Activated T-helper 17 cell treated with anti-CD3 and anti-CD28 coated beads, Interleukin-2, amount 50 U/mL, for 72 hours (primary cell): ENCODE measurements at regions not wholly inside any gene's neighbourhood (a gene's known extent, or its start where the extent isn't known, plus 50 kb on each side); places are given as distances from the start of the nearest gene placed in this dataset.
"Not testable (repeated sequence)": the region's sequence is repeated elsewhere in the genome, so short reads cannot be mapped to it uniquely, and the experiment has no call there.

Experiments
- ATAC-seq: fragments of 150-1000 bp; cut with Tn5 transposase; replicated peaks from 2 replicates; pipeline ENCODE4 v1.10.0; 2021; ENCODE audit warnings: mild to moderate bottlenecking, moderate library complexity
- H3K27ac Mint-ChIP-seq: one replicate; pipeline ENCODE4 v1.8.0; 2022; ENCODE audit warnings: mixed read lengths
- H3K27me3 Mint-ChIP-seq: one replicate; pipeline ENCODE4 v1.8.0; 2022; ENCODE audit warnings: mixed read lengths
- H3K36me3 Mint-ChIP-seq: one replicate; pipeline ENCODE4 v1.8.0; 2022; ENCODE audit warnings: low read depth, mild to moderate bottlenecking, mixed read lengths
- H3K4me1 Mint-ChIP-seq: one replicate; pipeline ENCODE4 v1.8.0; 2022; ENCODE audit warnings: mixed read lengths
- H3K4me3 Mint-ChIP-seq: one replicate; pipeline ENCODE4 v1.8.0; 2022; ENCODE audit warnings: mild to moderate bottlenecking, mixed read lengths
- H3K9me3 Mint-ChIP-seq: one replicate; pipeline ENCODE4 v1.8.0; 2022; ENCODE audit warnings: mixed read lengths

DNA sequence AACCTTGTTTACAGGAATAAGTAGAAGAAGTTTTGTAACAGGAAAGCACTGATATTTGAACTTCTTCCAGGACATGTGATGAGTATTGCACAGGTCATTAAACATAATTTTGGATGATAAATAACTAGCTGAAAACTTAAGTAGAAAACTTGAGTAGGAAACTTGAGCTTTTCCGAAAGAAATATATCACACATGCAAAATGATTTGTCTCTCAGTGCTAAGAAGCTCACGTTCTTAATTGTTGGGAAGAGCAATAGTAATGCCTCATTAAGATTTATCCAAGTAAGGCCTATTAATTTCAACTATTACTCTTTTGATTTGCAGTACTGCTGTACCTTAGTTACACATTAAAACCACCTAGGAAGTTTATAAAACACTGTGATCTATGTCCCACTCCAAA is 1921.9 kb upstream of the LRRTM1 start:
- no peak overlapping the region for H3K4me3 Mint-ChIP-seq
- H3K27ac Mint-ChIP-seq = no peak overlapping the region
- no peaks in the 10 kb centered on the region for H3K36me3 Mint-ChIP-seq
- H3K27me3 Mint-ChIP-seq = no peaks in the 10 kb centered on the region
- peaks cover 4% of the 10 kb centered on the region for H3K9me3 Mint-ChIP-seq
- ATAC-seq = no peak
- H3K4me1 Mint-ChIP-seq = no peaks in the 10 kb centered on the region

DNA sequence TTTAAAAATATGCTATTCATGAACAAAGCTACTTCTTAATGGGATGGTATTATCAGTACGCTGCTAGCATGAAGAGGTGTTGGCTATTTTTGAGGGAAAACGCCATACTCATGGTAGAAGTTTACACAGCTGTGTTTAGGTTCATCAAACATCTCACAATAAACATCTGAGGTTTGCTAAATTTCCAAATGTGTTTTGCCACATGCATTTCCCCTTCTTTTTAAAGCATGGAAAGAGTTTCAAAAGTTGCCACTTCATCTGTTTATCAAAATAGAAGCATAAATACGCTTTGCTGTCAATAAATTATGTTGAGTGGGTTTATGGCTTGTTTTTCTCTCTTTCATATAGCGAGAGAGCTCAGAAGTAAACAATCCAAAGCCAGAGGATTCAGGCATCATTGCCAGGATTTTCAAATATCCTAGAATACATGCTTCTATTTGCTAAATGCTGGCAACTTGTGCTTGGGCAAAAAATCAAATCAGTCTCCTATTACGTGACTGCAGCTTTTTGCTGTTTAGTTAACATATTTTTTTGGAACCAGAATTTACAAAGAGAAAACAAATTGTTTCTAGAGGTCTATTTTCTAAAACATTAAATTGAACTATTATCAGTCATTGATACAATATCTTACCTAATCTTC is 1919.9 kb upstream of the LRRTM1 start:
- H3K4me3 Mint-ChIP-seq = no peak overlapping the region
- H3K36me3 Mint-ChIP-seq = no peaks in the 10 kb centered on the region
- peaks cover 4% of the 10 kb centered on the region for H3K9me3 Mint-ChIP-seq
- no peaks in the 10 kb centered on the region for H3K27me3 Mint-ChIP-seq
- H3K4me1 Mint-ChIP-seq = no peaks in the 10 kb centered on the region
- ATAC-seq = no peak
- H3K27ac Mint-ChIP-seq = no peak overlapping the region

DNA sequence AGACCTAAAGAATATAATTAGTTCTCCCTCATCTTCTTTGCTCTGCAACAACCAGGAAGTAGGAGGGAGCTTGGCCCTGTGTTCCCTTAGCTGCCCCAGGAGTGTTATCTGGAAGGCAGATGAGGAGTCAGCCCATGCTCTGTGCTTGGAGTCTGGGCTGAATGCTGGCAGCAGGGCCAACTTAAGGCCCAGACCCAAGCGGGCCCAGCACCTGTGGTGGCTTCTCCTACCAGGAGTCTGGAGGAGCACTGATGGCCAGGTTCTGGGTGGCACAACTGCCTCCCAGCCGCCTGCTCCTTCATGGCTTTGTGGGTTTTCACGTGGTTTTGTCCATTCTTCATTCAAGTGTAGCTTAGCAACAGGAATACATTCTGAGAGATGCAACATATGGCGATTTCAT is 1910.7 kb upstream of the LRRTM1 start:
- H3K4me1 Mint-ChIP-seq = no peaks in the 10 kb centered on the region
- H3K36me3 Mint-ChIP-seq = no peaks in the 10 kb centered on the region
- peaks cover 8% of the 10 kb centered on the region for H3K9me3 Mint-ChIP-seq
- no peak overlapping the region for H3K4me3 Mint-ChIP-seq
- no peak for ATAC-seq
- H3K27me3 Mint-ChIP-seq = no peaks in the 10 kb centered on the region
- H3K27ac Mint-ChIP-seq = no peak overlapping the region

DNA sequence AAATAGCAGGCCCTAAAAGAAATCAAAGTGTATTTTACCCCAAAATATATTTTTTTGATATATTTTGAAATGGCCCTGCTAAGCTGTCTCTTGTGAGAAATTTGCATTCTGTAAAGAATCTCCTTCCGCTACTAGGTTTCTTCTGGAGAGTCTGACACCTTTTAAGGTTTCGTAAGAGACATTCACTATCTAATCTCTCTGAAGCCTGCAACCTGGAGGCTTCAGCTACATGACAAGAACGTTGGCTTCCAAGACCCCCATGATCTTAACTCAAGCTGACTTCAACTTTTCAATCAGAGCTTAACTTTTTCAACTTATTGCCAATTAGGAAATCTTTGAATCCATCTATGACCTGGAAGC is 1894.9 kb upstream of the LRRTM1 start:
- ATAC-seq = no peak
- no peaks in the 10 kb centered on the region for H3K27me3 Mint-ChIP-seq
- H3K4me3 Mint-ChIP-seq = no peak overlapping the region
- no peaks in the 10 kb centered on the region for H3K4me1 Mint-ChIP-seq
- no peak overlapping the region for H3K27ac Mint-ChIP-seq
- H3K9me3 Mint-ChIP-seq = peaks cover 19% of the 10 kb centered on the region
- no peaks in the 10 kb centered on the region for H3K36me3 Mint-ChIP-seq

DNA sequence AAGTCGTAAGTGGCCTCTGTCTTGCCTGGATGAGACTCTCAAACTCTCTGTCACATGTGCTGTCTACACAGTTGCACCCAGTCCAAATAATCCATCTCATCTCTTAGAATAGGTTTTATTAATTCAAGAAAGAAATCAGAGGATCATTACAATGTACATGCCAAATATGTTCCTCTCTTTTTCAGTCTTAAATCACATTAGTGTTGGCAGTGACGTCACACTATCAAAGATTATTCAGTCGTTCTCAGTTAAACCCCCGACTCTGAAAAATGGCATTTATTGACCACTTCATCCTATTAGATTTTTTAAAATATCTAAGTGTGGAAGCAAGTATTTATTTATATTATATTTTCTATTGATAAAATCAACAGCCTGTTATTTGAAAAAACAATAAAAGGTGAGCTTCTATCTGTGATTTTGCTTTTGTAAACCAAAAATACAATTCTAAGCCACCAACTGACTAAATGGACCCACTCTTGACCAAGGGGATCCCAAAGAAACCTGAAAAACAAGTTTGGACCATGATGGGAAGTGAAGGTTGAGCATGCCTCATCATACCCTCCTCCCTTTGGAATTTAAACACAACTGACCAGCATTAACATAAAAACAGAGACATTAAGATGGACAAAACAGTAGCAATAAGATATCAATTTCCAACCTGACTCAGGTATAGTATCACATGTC is 1894.4 kb upstream of the LRRTM1 start:
- Mint-ChIP-seq H3K9me3 (peaks cover 19% of the 10 kb centered on the region), H3K4me3 (no peak overlapping the region), H3K4me1 (no peaks in the 10 kb centered on the region), H3K36me3 (no peaks in the 10 kb centered on the region), H3K27me3 (no peaks in the 10 kb centered on the region), H3K27ac (no peak overlapping the region)
- ATAC-seq = no peak

DNA sequence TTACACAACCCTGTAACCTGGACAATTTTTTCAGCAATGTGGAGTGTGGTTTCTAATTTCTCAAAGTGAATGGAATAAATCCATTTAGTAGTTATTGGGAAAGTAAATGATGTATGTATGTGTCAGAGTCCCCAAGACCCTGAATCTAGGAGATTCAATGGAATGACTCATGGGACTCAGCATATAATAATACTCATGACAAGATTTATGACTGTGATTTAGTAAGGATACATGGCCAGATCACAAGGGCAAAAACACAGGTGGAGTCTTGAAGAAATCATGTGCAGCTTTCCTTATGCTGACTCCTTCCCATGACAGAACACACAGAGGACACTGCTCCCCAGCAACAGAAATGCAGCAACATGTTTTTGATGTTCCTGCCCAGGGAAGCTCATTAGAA is 1877.7 kb upstream of the LRRTM1 start:
- ATAC-seq = no peak
- H3K9me3 Mint-ChIP-seq = peaks cover 13% of the 10 kb centered on the region
- H3K36me3 Mint-ChIP-seq = no peaks in the 10 kb centered on the region
- no peaks in the 10 kb centered on the region for H3K27me3 Mint-ChIP-seq
- H3K4me3 Mint-ChIP-seq = no peak overlapping the region
- no peak overlapping the region for H3K27ac Mint-ChIP-seq
- H3K4me1 Mint-ChIP-seq = no peaks in the 10 kb centered on the region

DNA sequence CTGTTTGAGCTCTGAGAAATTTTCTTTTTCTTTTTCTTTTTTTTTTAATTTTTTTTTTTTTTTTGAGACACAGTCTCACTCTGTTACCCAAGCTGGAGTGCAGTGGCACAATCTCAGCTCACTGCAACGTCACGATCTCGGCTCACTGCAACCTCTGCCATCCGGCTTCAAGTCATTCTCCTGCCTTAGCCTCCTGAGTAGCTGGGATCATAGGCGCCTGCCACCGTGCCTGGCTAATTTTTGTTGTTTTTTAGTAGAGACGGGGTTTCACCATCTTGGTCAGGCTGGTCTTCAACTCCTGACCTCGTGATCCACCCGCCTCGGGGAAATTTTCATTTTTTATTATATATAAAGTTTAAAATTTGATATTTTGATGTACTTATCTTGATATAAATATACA is 1870.7 kb upstream of the LRRTM1 start:
- H3K27ac Mint-ChIP-seq, H3K27me3 Mint-ChIP-seq, H3K4me1 Mint-ChIP-seq, ATAC-seq, H3K4me3 Mint-ChIP-seq, H3K36me3 Mint-ChIP-seq, H3K9me3 Mint-ChIP-seq: not testable (repeated sequence)

DNA sequence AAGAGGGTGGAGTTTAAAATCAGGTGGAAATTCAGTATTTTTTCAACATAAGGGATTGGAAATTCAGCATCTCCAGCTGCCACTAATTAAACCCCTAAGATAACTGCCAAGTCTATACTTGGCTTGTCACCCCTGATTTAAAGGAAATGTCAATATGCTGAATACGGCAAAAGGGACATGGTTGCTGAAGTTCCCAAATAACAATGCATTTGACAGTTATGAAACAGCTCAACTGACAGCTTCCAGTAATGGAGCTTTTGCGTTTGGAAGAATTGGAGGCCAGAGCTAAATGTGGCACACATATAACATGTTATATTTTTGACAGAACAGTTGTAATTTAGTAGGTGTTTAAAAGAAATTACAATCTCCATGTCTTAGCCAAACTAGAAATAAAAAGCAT is 1867.9 kb upstream of the LRRTM1 start:
- H3K27me3 Mint-ChIP-seq = no peaks in the 10 kb centered on the region
- no peaks in the 10 kb centered on the region for H3K4me1 Mint-ChIP-seq
- H3K9me3 Mint-ChIP-seq = peaks cover 12% of the 10 kb centered on the region
- no peak overlapping the region for H3K4me3 Mint-ChIP-seq
- no peaks in the 10 kb centered on the region for H3K36me3 Mint-ChIP-seq
- H3K27ac Mint-ChIP-seq = no peak overlapping the region
- no peak for ATAC-seq

DNA sequence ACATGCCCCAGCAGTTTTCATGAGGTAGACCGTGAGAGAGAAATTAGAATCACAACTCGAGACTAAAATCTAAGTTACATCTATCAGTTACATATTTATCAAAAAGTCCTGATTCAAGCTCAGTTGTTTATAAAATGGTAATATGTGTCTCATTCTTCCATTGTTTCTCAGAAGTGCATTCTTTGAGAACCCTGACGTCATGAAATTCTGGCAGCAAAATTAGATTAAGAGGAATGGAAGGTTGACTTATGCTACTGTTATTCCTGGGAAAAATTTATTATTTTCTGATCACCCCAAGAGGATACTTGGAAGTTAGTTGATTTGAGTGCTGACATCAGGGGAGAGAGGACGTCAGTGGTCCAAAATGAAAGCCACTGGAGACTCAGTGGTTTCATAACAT is 1864.8 kb upstream of the LRRTM1 start:
- Mint-ChIP-seq H3K4me1 (no peaks in the 10 kb centered on the region), H3K4me3 (no peak overlapping the region), H3K9me3 (peaks cover 9% of the 10 kb centered on the region), H3K27me3 (no peaks in the 10 kb centered on the region), H3K36me3 (no peaks in the 10 kb centered on the region), H3K27ac (no peak overlapping the region)
- no peak for ATAC-seq

DNA sequence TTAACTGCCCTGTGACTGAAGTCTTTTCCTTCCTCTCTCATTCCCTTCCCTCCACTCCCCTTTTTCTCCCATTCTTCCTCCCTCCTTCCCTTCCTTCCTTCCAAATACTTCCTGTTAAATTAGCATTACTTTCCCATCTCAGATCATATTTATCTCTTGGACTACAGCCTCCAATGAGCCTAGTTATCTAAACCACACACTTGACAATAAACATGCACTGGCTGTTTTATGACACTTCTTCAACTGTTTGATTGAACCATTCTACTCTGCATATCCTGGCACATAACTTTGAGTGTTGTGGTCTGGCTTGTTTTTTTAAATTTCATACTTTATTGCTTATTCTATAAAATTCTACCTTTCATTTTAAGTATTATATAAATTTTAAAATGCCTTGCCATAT is 1860.8 kb upstream of the LRRTM1 start:
- Mint-ChIP-seq H3K9me3 (peaks cover 12% of the 10 kb centered on the region), H3K4me3 (no peak overlapping the region), H3K4me1 (no peaks in the 10 kb centered on the region), H3K27ac (no peak overlapping the region), H3K36me3 (no peaks in the 10 kb centered on the region), H3K27me3 (no peaks in the 10 kb centered on the region)
- no peak for ATAC-seq

DNA sequence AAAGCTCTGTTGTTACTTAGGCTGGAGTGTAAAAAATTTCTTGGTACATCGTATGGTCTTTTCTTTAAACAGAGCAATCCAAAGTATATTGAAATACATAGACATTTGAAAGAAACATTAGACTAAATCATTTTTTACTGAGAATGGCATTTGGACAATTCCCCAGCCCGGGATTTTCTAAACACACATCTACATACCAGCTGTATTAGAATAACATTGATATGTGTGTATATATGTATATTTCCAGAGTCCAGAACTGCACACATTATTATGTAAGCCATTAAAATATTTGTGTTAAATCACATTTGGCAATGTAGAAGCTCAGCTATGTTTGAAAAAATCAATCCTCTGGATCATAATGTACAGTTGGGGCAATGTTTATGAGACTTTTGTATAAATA is 1853.6 kb upstream of the LRRTM1 start:
- Mint-ChIP-seq H3K36me3 (no peaks in the 10 kb centered on the region), H3K4me3 (no peak overlapping the region), H3K9me3 (peaks cover 7% of the 10 kb centered on the region), H3K27ac (no peak overlapping the region), H3K4me1 (no peaks in the 10 kb centered on the region), H3K27me3 (no peaks in the 10 kb centered on the region)
- no peak for ATAC-seq

DNA sequence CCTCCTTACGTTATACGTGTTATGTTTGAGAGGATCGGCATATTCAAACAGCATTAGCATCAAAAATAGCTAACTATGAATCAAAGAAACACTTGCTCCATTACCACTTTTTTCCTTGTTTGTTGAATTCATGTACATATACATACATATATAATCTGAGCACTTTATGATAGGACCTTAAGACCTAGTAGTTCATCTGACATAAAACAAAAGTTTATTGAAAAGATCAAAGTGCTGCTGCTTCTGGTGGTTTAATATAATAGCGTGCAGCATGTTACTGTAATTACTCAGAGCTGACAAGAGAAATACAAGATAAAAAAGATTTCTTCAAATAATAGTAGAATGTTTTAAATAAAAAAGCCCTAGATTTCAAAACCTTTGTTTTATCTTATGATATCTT is 1850.9 kb upstream of the LRRTM1 start:
- no peaks in the 10 kb centered on the region for H3K36me3 Mint-ChIP-seq
- H3K9me3 Mint-ChIP-seq = peaks cover 8% of the 10 kb centered on the region
- H3K27me3 Mint-ChIP-seq = no peaks in the 10 kb centered on the region
- H3K4me3 Mint-ChIP-seq = no peak overlapping the region
- H3K4me1 Mint-ChIP-seq = no peaks in the 10 kb centered on the region
- H3K27ac Mint-ChIP-seq = no peak overlapping the region
- no peak for ATAC-seq

DNA sequence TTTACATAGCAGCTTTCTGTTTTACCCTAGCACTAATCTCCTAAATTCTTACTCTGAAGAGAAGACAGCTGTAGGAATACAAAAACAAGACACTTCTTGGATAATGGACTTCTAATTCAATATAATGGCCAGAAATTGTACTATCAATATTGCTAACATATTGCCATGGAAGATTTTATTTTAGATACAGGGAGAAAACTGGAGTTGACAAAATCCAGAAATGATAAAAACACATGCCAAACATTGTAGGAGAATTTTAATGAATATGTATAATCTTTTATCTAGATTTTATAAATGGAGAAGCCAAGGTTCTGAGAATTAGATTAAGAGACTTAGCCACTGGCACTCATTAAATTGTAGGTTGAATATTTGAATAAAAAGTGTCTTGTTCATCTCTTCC is 1838.8 kb upstream of the LRRTM1 start:
- peaks cover 14% of the 10 kb centered on the region for H3K9me3 Mint-ChIP-seq
- no peaks in the 10 kb centered on the region for H3K4me1 Mint-ChIP-seq
- H3K27ac Mint-ChIP-seq = no peak overlapping the region
- H3K4me3 Mint-ChIP-seq = no peak overlapping the region
- no peak for ATAC-seq
- no peaks in the 10 kb centered on the region for H3K36me3 Mint-ChIP-seq
- H3K27me3 Mint-ChIP-seq = no peaks in the 10 kb centered on the region

DNA sequence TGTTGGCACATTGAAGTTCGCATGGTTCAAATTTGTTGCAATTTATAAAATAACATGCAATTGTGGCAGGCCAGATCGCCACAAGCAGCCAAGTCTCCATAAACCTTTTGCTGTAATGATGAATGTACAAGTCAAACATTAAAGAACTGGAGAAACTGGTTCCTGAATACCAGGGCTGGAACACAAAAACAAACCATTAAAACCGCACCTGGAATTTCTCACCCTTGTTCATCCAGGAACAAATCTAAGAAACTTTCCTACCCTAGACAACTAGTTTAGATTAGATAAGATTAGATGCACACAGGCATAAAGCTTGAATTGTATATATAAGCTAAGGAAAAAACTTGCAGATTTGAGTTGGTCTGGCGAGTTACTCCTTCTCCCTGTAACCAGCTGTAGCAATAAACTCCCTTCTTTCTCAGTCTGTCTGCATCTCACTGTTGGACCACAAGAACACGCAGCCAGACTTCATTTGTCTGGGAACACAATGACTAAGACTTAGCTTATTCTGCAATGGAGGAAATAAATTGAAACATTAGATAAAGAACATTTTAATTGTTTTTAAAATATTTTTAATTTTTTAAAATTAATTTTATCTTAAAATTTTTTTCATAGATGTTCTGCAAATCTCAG is 1835.5 kb upstream of the LRRTM1 start:
- Mint-ChIP-seq H3K4me3 (no peak overlapping the region), H3K4me1 (no peaks in the 10 kb centered on the region), H3K9me3 (peaks cover 10% of the 10 kb centered on the region), H3K36me3 (no peaks in the 10 kb centered on the region), H3K27me3 (no peaks in the 10 kb centered on the region), H3K27ac (no peak overlapping the region)
- ATAC-seq = no peak

DNA sequence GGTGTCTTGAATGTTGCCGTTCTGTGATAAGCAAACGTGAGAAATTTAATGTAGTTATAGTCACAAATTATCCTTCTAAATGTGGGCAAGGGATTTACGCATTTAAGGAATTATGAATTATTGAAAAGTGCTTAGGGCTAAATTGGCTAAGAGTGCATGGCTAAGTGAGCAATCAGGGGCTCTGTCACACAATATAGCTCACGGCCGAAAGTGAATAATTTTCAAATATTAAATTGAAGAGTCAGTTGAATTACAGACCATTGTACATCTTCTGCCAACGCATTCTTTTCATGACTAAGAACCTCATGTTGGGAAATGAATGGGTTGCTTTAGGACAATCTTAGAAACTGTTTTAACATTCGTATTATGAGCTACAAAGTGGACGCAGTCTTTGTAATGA is 1832.9 kb upstream of the LRRTM1 start:
- Mint-ChIP-seq H3K9me3 (peaks cover 4% of the 10 kb centered on the region), H3K4me3 (no peak overlapping the region), H3K4me1 (no peaks in the 10 kb centered on the region), H3K27ac (no peak overlapping the region), H3K36me3 (no peaks in the 10 kb centered on the region), H3K27me3 (no peaks in the 10 kb centered on the region)
- ATAC-seq = no peak
